Vagina (tissue), 2 donors: ENCODE measurements at regions not wholly inside any gene's neighbourhood (a gene's known extent, or its start where the extent isn't known, plus 50 kb on each side); places are given as distances from the start of the nearest gene placed in this dataset.

Experiments
- DNase-seq, 2 donors: peaks; one replicate each; pipeline ENCODE4 v3.0.0-alpha.2; 2017; ENCODE audit errors: extremely low spot score in 2 of 2
- H3K27ac ChIP-seq: fragments of 200-600 bp; sonication (generic); one replicate; pipeline ENCODE4 v1.5.1; 2019
- H3K27me3 ChIP-seq: fragments of 200-600 bp; sonication (generic); one replicate; pipeline ENCODE4 v1.5.1; 2019
- H3K36me3 ChIP-seq, 2 donors: fragments of 200-600 bp; sonication (generic); one replicate each; pipeline ENCODE4 v1.5.1; 2017 to 2019
- H3K4me1 ChIP-seq: fragments of 200-600 bp; sonication (generic); one replicate; pipeline ENCODE4 v1.5.1; 2019
- H3K4me3 ChIP-seq, 2 donors: fragments of 200-600 bp; sonication (generic); 1 replicate in 1 of 2; 2 replicates in 1 of 2; pipeline ENCODE4 v1.5.1; 2016 to 2019
- H3K9me3 ChIP-seq: fragments of 200-600 bp; sonication (generic); one replicate; pipeline ENCODE4 v1.5.1; 2019
- CTCF ChIP-seq, 3 experiments: fragments of 450-650 bp in 2 of 3; fragments of 200-600 bp in 1 of 3; sonication (generic) in 1 of 3; IDR thresholded peaks; one replicate each; pipeline ENCODE4 v1.5.1; 2017 to 2019; ENCODE audit warnings: antibody characterized with exemption in 3 of 3, mild to moderate bottlenecking in 2 of 3, moderate library complexity in 2 of 3
- POLR2A ChIP-seq, 2 donors: fragments of 450-650 bp; IDR thresholded peaks; one replicate each; pipeline ENCODE4 v1.6.1; 2017; ENCODE audit warnings: antibody characterized with exemption in 2 of 2, mild to moderate bottlenecking in 2 of 2, moderate library complexity in 2 of 2
- POLR2AphosphoS5 ChIP-seq, 2 donors: sonication (generic); formaldehyde crosslinking; IDR thresholded peaks; one replicate each; pipeline ENCODE4 v1.9.0; 2017; ENCODE audit warnings: antibody characterized with exemption in 2 of 2, mild to moderate bottlenecking in 2 of 2, low read depth in 1 of 2; ENCODE audit not compliant: insufficient read depth in 1 of 2
- intact Hi-C: fragments of 100-400 bp; cut with DNase I; formaldehyde crosslinking; loops from one replicate; pipeline ENCODE4 v1.15.1; 2023

DNA sequence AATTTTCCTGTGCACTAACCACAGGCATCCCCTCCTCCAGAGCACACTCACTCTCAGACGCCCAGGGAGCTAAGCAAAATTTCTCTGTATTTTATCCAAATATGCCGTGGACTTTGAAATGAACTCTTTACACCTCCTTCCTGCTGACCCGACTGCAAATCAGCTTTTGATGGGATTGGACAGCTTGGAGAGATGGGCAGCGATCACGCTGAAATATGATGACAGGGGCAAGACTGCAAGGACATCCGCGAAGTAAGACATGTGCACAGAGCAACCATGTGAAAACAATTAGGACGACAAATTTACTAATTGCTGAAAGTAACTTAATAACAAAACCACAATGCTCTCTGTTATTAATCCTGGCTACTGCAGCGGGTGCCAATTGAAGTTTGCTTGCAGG is 64.6 kb upstream of the CLDN14 start:
- Histone ChIP-seq H3K27ac (no peak overlapping the region), H3K4me1 (no peaks in the 10 kb centered on the region), H3K36me3 (no peaks in the 10 kb centered on the region), H3K9me3 (no peaks in the 10 kb centered on the region), H3K27me3 (no peaks in the 10 kb centered on the region), H3K4me3 (no peak overlapping the region)
- intact Hi-C loops: no loop called here
- no peak for TF ChIP-seq POLR2AphosphoS5 (IDR thresholded peaks at IDR 0.05; ENCODE audit: insufficient read depth in 1 of 2, low read depth in 1 of 2)
- no peak for TF ChIP-seq POLR2A (IDR thresholded peaks at IDR 0.05)
- no peak for TF ChIP-seq CTCF (IDR thresholded peaks at IDR 0.05)
- DNase-seq: no peak

DNA sequence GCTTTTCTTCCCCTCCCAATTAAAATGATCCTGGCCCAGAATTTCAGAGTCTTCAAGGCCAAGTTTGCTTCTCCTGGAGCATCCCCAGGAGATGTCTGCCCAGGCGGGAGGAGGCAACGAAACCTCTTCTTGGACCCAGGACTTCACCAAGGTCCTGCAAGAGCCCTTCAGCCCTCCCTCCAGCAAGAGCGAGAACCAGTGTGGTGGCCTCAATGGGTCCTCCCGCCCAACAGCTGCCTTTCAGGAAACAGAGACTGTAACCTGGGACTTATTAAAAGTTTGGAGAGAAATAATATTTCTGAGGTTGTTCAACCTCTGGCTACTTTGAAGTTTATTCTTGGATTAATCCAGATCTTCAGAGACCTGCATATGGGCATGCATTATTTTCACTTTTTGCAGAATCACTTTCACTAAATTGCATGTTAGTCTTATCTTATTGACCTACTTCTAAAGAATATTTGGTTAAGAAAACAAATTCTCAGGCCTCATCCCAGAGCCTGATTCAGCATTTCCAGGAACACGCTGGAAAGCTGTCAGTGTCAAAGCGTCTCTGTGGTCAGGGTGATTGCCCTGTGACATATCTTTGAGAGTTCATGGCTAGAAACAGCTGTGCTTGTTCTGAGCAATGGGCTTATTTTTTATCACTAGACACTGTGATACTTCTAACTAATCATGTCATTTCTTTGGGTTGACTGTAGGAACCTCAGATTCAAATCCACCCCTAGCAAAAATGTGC is 66.0 kb upstream of the CLDN14 start:
- intact Hi-C loops: no loop called here
- no peaks in the 10 kb centered on the region for H3K9me3 ChIP-seq
- H3K27ac ChIP-seq: no peak overlapping the region
- DNase-seq: peak in 1 of 2 donors; percentile 54
- H3K4me3 ChIP-seq: no peak overlapping the region
- no peaks in the 10 kb centered on the region for H3K36me3 ChIP-seq
- no peaks in the 10 kb centered on the region for H3K27me3 ChIP-seq
- peaks cover 7% of the 10 kb centered on the region for H3K4me1 ChIP-seq
- no peak for TF ChIP-seq CTCF (IDR thresholded peaks at IDR 0.05)
- no peak for TF ChIP-seq POLR2AphosphoS5 (IDR thresholded peaks at IDR 0.05; ENCODE audit: insufficient read depth in 1 of 2, low read depth in 1 of 2)
- TF ChIP-seq POLR2A (IDR thresholded peaks at IDR 0.05): no peak

- intact Hi-C loops: no loop called here
- no peak overlapping the region for H3K4me3 ChIP-seq
- no peaks in the 10 kb centered on the region for H3K27me3 ChIP-seq
- peaks cover 16% of the 10 kb centered on the region for H3K4me1 ChIP-seq
- H3K36me3 ChIP-seq: no peaks in the 10 kb centered on the region
- DNase-seq: peak in 1 of 2 donors; percentile 22
- H3K27ac ChIP-seq: no peak overlapping the region
- no peaks in the 10 kb centered on the region for H3K9me3 ChIP-seq
- no peak for TF ChIP-seq CTCF (IDR thresholded peaks at IDR 0.05)
- no peak for TF ChIP-seq POLR2AphosphoS5 (IDR thresholded peaks at IDR 0.05; ENCODE audit: insufficient read depth in 1 of 2, low read depth in 1 of 2)
- TF ChIP-seq POLR2A (IDR thresholded peaks at IDR 0.05): no peak
These were observed 67.5 kb upstream of the CLDN14 start for GRCh38 chr21:36547464-36547863.

GRCh38 chr21:36548866-36549265 is 68.9 kb upstream of the CLDN14 start:
- Histone ChIP-seq H3K4me1 (peaks cover 24% of the 10 kb centered on the region), H3K36me3 (no peaks in the 10 kb centered on the region), H3K27ac (no peak overlapping the region), H3K27me3 (no peaks in the 10 kb centered on the region), H3K4me3 (no peak overlapping the region), H3K9me3 (no peaks in the 10 kb centered on the region)
- intact Hi-C loops: no loop called here
- TF ChIP-seq CTCF (IDR thresholded peaks at IDR 0.05) (no peak), POLR2A (IDR thresholded peaks at IDR 0.05) (no peak), POLR2AphosphoS5 (IDR thresholded peaks at IDR 0.05; ENCODE audit: insufficient read depth in 1 of 2, low read depth in 1 of 2) (no peak)
- peak in 1 of 2 donors; percentile 20 for DNase-seq

- Histone ChIP-seq H3K9me3 (no peaks in the 10 kb centered on the region), H3K27me3 (no peaks in the 10 kb centered on the region), H3K27ac (no peak overlapping the region), H3K36me3 (no peaks in the 10 kb centered on the region), H3K4me1 (peaks cover 24% of the 10 kb centered on the region), H3K4me3 (no peak overlapping the region)
- peak in 1 of 2 donors; percentile 64 for DNase-seq
- intact Hi-C loops: no loop called here
- TF ChIP-seq POLR2AphosphoS5 (IDR thresholded peaks at IDR 0.05; ENCODE audit: insufficient read depth in 1 of 2, low read depth in 1 of 2): no peak
- no peak for TF ChIP-seq CTCF (IDR thresholded peaks at IDR 0.05)
- TF ChIP-seq POLR2A (IDR thresholded peaks at IDR 0.05): no peak
These were observed 69.5 kb upstream of the CLDN14 start for GRCh38 chr21:36549470-36549869.
